MM.1S (cell line): ENCODE measurements at regions not wholly inside any gene's neighbourhood (a gene's known extent, or its start where the extent isn't known, plus 50 kb on each side); places are given as distances from the start of the nearest gene placed in this dataset.
A peak's percentile ranks its signal among the peaks of the same experiment; 100 is the strongest.

Source experiments
- DNase-seq: peaks from one replicate; pipeline ENCODE4 v3.0.0-alpha.2; 2015
- H2AFZ ChIP-seq: fragments of 300-600 bp; sonication (generic); 2 replicates; pipeline ENCODE4 v1.6.0; 2016; ENCODE audit warnings: antibody characterized with exemption, low read length
- H3F3A ChIP-seq: fragments of 300-600 bp; sonication (generic); 2 replicates; pipeline ENCODE4 v1.6.1; 2016; ENCODE audit warnings: mild to moderate bottlenecking, antibody characterized with exemption, low read length, moderate library complexity, mixed read lengths; ENCODE audit not compliant: insufficient read depth
- H3K27ac ChIP-seq: fragments of 300-600 bp; sonication (generic); 2 replicates; pipeline ENCODE4 v1.5.1; 2016; ENCODE audit warnings: mild to moderate bottlenecking, low read length
- H3K27me3 ChIP-seq: fragments of 300-600 bp; sonication (generic); replicated peaks from 2 replicates; pipeline ENCODE4 v1.6.0; 2016; ENCODE audit warnings: low read length; ENCODE audit not compliant: insufficient read depth
- H3K36me3 ChIP-seq: fragments of 300-600 bp; sonication (generic); replicated peaks from 2 replicates; pipeline ENCODE4 v1.6.1; 2016; ENCODE audit warnings: mild to moderate bottlenecking, low read length, mixed read lengths; ENCODE audit not compliant: insufficient read depth
- H3K4me1 ChIP-seq: fragments of 300-600 bp; sonication (generic); 2 replicates; pipeline ENCODE4 v1.6.1; 2016; ENCODE audit warnings: low read length, mixed read lengths
- H3K4me2 ChIP-seq: fragments of 300-600 bp; sonication (generic); 2 replicates; pipeline ENCODE4 v1.6.0; 2016; ENCODE audit warnings: low read depth, low read length
- H3K4me3 ChIP-seq: fragments of 300-600 bp; sonication (generic); 2 replicates; pipeline ENCODE4 v1.5.1; 2016; ENCODE audit warnings: low read length, mixed read lengths
- H3K79me2 ChIP-seq: fragments of 300-600 bp; sonication (generic); 2 replicates; pipeline ENCODE4 v1.6.1; 2016; ENCODE audit warnings: mixed run types, low read length, mixed read lengths
- H3K9ac ChIP-seq: fragments of 300-600 bp; sonication (generic); 2 replicates; pipeline ENCODE4 v1.6.1; 2016; ENCODE audit warnings: low read length, mixed read lengths
- H3K9me2 ChIP-seq: fragments of 300-600 bp; sonication (generic); replicated peaks from 2 replicates; pipeline ENCODE4 v1.6.1; 2016; ENCODE audit warnings: mild to moderate bottlenecking, low read length, mixed read lengths; ENCODE audit not compliant: insufficient read depth
- H3K9me3 ChIP-seq: fragments of 300-600 bp; sonication (generic); replicated peaks from 2 replicates; pipeline ENCODE4 v1.6.1; 2016; ENCODE audit warnings: mild to moderate bottlenecking, low read length, mixed read lengths; ENCODE audit not compliant: insufficient read depth
- H4K20me1 ChIP-seq: fragments of 300-600 bp; sonication (generic); 2 replicates; pipeline ENCODE4 v1.6.1; 2016; ENCODE audit warnings: mild to moderate bottlenecking, low read length, moderate library complexity, mixed read lengths; ENCODE audit not compliant: insufficient read depth
- CTCF ChIP-seq: fragments of 300-600 bp; sonication (generic); IDR thresholded peaks from 2 replicates; pipeline ENCODE4 v1.5.1; 2016; ENCODE audit warnings: antibody characterized with exemption, low read length, mixed read lengths
- EZH2 ChIP-seq: fragments of 300-600 bp; sonication (generic); optimal IDR thresholded peaks from 2 replicates; pipeline ENCODE3; 2017; ENCODE audit warnings: low read depth, mild to moderate bottlenecking, antibody characterized with exemption, low read length, mixed read lengths
- EZH2phosphoT487 ChIP-seq: fragments of 300-600 bp; sonication (generic); IDR thresholded peaks from 2 replicates; pipeline ENCODE4 v1.6.1; 2018; ENCODE audit warnings: antibody characterized with exemption, low read length

- Histone ChIP-seq H3K4me3 (no peak overlapping the region), H3K9me2 (no peaks in the 10 kb centered on the region), H3K9ac (no peak overlapping the region), H3K36me3 (no peaks in the 10 kb centered on the region), H3K27ac (no peak overlapping the region), H3K79me2 (no peaks in the 10 kb centered on the region), H3K4me1 (no peaks in the 10 kb centered on the region), H3K27me3 (no peaks in the 10 kb centered on the region), H3K4me2 (no peak overlapping the region), H4K20me1 (no peaks in the 10 kb centered on the region), H3K9me3 (no peaks in the 10 kb centered on the region), H3F3A (no peaks in the 10 kb centered on the region), H2AFZ (0 out of 2 replicates have a peak overlapping the region, but pooled peaks have one; percentile 0)
- TF ChIP-seq CTCF, result no peak
- TF ChIP-seq EZH2phosphoT487, result no peak
- TF ChIP-seq EZH2, result no peak
- no peak for DNase-seq
Measured at GRCh38 chr21:26684889-26685288, 111.8 kb upstream of the CYYR1 start.

GRCh38 chr21:26683996-26684395, 110.9 kb upstream of the CYYR1 start:
- no peaks in the 10 kb centered on the region for H3K9me2 ChIP-seq
- no peaks in the 10 kb centered on the region for H4K20me1 ChIP-seq
- no peaks in the 10 kb centered on the region for H3F3A ChIP-seq
- no peak overlapping the region for H3K4me3 ChIP-seq
- DNase-seq, result no peak
- H3K27me3 ChIP-seq, result no peaks in the 10 kb centered on the region
- H3K79me2 ChIP-seq, result no peaks in the 10 kb centered on the region
- H3K4me1 ChIP-seq, result no peaks in the 10 kb centered on the region
- no peak overlapping the region for H2AFZ ChIP-seq
- H3K9me3 ChIP-seq, result no peaks in the 10 kb centered on the region
- no peak overlapping the region for H3K27ac ChIP-seq
- H3K9ac ChIP-seq, result no peak overlapping the region
- H3K36me3 ChIP-seq, result no peaks in the 10 kb centered on the region
- H3K4me2 ChIP-seq, result no peak overlapping the region
- TF ChIP-seq CTCF (no peak), EZH2 (no peak), EZH2phosphoT487 (no peak)

DNA sequence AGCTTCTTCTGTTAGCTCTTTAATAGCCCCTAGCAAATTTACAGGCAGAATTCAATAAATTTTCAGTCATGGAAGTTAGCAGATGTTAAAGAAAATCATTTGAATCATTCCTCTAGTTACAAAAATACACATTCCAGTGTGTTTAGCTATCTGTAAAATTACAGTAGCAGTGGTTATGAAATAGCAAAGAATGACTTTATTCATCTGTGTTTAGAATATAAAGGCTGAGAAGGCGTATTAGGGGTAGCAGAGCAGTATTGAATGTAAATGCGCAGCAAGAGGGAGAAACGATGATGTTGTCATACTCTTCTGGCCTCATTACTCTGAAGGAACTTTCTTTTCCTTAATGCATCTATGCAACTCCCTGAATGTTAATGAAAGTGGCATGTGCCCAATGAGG, 106.2 kb upstream of the CYYR1 start:
- Histone ChIP-seq H3K36me3 (no peaks in the 10 kb centered on the region), H3K4me3 (no peak overlapping the region), H3K27ac (no peak overlapping the region), H4K20me1 (no peaks in the 10 kb centered on the region), H3K9me2 (no peaks in the 10 kb centered on the region), H3K4me1 (no peaks in the 10 kb centered on the region), H3K27me3 (no peaks in the 10 kb centered on the region), H3K9me3 (no peaks in the 10 kb centered on the region), H2AFZ (no peak overlapping the region), H3K9ac (no peak overlapping the region), H3F3A (no peaks in the 10 kb centered on the region), H3K79me2 (no peaks in the 10 kb centered on the region), H3K4me2 (no peak overlapping the region)
- no peak for DNase-seq
- TF ChIP-seq CTCF (no peak), EZH2phosphoT487 (no peak), EZH2 (no peak)
